Fibroblast of lung (primary cell): ENCODE measurements at regions not wholly inside any gene's neighbourhood (a gene's known extent, or its start where the extent isn't known, plus 50 kb on each side); places are given as distances from the start of the nearest gene placed in this dataset.

Source experiments
- EZH2 ChIP-seq: IDR thresholded peaks from 2 replicates; pipeline ENCODE4 v1.5.1; 2012; ENCODE audit warnings: low read length, control low read depth, mild to moderate bottlenecking; ENCODE audit errors: missing control alignments
- TF ChIP-seq, protein P1 (sequence below), 2 donors: IDR thresholded peaks in 1 of 2; conservative IDR thresholded peaks in 1 of 2; 1 replicate in 1 of 2; 2 replicates in 1 of 2; pipeline ENCODE4 v1.5.1; 2011 to 2012; ENCODE audit warnings: low read length in 2 of 2, control low read depth in 1 of 2, inconsistent platforms in 1 of 2, low read depth in 1 of 2, mild to moderate bottlenecking in 1 of 2

DNA sequence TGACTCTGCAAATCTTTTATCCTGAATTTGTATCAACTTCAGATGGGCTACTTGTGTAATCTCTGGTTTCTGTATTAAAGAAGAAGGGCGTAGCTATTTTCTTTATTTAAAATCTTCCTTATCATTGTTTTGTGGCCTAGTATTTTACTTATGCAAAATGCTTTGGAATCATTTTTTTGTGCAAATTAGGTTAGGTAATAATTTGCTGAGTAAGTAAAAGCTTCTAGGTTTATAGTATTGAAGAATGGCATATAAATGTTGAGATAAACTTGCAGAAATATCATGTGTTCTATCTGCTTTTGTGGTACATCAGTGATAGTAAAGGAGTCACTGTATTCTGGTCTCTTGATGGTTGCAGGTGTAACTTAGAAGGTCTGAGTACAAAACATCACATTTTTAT lies 197.2 kb upstream of the IL15 start:
- TF ChIP-seq, protein P1, sequence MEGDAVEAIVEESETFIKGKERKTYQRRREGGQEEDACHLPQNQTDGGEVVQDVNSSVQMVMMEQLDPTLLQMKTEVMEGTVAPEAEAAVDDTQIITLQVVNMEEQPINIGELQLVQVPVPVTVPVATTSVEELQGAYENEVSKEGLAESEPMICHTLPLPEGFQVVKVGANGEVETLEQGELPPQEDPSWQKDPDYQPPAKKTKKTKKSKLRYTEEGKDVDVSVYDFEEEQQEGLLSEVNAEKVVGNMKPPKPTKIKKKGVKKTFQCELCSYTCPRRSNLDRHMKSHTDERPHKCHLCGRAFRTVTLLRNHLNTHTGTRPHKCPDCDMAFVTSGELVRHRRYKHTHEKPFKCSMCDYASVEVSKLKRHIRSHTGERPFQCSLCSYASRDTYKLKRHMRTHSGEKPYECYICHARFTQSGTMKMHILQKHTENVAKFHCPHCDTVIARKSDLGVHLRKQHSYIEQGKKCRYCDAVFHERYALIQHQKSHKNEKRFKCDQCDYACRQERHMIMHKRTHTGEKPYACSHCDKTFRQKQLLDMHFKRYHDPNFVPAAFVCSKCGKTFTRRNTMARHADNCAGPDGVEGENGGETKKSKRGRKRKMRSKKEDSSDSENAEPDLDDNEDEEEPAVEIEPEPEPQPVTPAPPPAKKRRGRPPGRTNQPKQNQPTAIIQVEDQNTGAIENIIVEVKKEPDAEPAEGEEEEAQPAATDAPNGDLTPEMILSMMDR (conservative IDR thresholded peaks at IDR 0.05 in 1 of 2, IDR thresholded peaks at IDR 0.05 in 1 of 2; ENCODE audit: low read depth in 1 of 2, low read length in 2 of 2), result no peak
- no peak for TF ChIP-seq EZH2
